HG02571 (cell line): ENCODE measurements at regions not wholly inside any gene's neighbourhood (a gene's known extent, or its start where the extent isn't known, plus 50 kb on each side); places are given as distances from the start of the nearest gene placed in this dataset.

Experiments
- ATAC-seq: cut with Tn5 transposase; IDR thresholded peaks from one replicate; pipeline ENCODE4 v1.9.1; 2021; ENCODE audit warnings: mild to moderate bottlenecking, moderate library complexity; ENCODE audit not compliant: unreplicated experiment

GRCh38 chr5:158380661-158381060, 521.7 kb upstream of the CLINT1 start:
- ATAC-seq, result no peak

- no peak for ATAC-seq
Observed at GRCh38 chr5:158378931-158379330, 520.0 kb upstream of the CLINT1 start.

DNA sequence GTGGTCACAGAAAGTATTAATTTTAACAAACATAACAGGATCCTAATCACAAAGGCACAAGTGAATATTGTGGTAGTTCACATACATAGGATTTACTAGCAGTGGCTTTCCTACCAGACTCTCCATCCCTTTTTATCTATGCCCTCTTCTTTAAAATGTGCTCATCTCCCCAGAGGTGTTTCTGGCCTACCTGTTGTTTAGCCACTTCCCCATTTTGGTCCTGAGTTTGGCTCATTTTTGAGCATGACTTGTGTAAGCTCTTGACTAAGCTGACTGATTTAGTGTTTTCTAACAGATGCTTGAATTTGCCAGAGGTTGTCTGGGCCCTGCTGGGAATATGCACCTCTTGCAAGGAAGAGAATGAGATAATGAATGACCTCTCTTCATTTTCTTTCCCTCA, 517.7 kb upstream of the CLINT1 start:
- ATAC-seq, result no peak

GRCh38 chr5:158375531-158375930, 516.6 kb upstream of the CLINT1 start:
- ATAC-seq, result no peak

GRCh38 chr5:158373608-158374395, 514.9 kb upstream of the CLINT1 start:
- no peak for ATAC-seq

GRCh38 chr5:158369241-158369640, 510.3 kb upstream of the CLINT1 start:
- ATAC-seq, result no peak

DNA sequence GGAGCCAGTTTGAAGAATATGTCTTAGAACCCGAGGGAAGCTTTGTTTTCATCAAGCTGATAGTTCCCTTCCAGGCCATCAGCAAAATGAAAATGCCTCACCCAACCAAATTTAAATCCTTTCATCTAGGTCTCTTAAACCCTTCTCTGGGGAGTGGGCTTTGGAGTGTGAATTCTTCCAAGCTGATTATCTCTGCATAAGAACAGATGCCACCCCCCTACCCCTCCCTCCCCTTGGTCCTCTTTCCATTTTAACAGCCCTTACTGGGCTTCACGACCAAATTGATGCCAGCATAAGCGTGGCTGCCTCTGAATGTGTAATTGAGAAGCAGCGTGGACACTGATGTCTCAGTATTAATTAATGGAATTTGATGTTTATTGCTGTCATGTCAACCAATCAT, 509.7 kb upstream of the CLINT1 start:
- no peak for ATAC-seq

DNA sequence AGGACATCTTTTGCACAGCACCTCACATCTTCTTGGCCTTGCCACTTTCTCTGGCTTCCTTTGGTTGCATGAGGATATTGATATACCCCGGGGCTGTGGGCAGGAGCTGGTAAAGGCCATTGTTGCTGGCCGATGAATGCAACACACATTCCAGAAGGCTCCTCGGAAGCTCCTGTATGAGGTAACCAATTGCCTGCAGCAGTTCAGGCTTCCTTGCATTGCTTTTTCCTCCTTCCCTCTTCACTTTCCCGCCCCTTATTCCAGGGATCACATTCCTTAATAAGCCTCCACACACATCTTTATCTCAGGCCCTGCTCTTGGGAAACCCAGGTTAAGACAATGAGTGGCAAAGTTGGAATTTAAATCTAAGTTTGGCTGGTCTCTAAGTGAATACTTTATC, 505.4 kb upstream of the CLINT1 start:
- ATAC-seq, result no peak

DNA sequence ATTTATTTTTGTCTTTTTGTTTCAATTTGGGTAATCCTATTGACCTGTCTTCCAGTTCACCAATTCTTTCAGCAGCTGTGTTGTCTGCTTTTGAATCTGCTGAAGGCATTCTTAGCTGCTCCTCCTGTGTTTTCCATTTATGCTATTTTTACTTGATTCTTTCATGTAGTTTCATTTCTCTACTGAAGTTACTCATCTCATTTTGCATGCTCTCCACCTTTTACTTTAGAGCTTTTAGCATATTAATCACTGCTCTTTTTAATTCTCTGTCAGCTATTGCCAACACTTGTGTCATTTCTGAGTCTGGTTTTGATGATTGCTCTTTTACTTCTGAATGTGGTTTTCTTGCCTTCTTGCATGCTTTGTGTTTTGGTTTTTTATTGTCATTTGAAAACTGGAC, 496.0 kb upstream of the CLINT1 start:
- ATAC-seq, result no peak

- ATAC-seq, result no peak
Observed at GRCh38 chr5:158351485-158352125, 492.7 kb upstream of the CLINT1 start.

DNA sequence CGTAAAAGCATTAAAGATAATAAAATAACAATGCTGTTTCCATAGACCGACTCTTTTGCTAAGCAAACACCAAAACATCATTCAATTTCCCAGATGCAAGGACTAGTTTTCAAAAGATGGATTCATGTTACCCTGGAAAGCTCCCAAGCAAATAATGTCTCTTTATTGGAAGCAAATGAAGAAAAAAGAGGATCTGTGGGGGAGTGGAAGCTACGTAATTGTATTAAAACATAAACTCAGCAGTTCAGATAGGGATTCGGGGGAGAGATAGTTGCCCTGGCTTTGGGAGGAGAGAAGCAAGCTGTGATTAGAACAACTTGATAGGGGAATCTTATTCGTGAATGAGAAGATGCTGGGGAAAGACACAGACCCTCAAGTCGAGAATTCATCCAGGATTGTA, 491.0 kb upstream of the CLINT1 start:
- ATAC-seq, result no peak

DNA sequence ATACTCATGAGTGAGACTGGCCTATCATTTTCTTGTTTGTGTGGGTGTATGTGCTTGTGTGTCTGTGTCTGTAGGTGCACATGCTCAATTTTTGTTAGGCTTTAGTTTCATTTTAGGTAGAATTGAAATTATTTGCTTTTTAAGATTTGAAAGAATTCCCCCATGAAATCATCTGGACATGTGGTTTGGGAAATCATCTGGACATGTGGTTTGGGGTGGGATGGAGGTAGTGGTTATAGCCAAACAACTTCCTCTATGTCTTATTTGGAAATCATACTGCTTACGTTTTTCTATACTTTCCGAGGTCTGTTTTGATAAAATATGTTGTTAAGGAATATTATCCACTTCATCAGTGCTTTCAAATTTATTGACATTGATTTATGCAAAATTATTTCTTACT, 485.4 kb upstream of the CLINT1 start:
- no peak for ATAC-seq

DNA sequence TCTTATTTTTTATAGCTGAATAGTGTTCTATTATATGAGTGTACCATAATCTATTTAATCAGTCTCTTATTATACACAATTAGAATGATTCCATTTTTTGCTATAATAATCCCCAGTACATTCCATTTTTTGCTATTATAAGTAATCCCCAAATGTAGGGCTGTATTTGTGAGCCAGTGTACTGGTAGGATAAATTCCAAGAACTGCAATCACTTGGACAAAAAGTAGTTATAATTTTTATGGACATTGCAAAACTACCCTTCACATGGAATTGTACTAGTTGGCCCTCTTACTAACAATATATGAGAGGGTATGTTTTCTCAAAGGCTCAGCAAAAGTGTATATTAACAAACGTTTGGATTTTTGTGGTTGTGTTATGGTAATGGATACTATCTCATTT, 481.7 kb upstream of the CLINT1 start:
- ATAC-seq, result no peak

GRCh38 chr5:158326256-158326655, 467.3 kb upstream of the CLINT1 start:
- no peak for ATAC-seq

DNA sequence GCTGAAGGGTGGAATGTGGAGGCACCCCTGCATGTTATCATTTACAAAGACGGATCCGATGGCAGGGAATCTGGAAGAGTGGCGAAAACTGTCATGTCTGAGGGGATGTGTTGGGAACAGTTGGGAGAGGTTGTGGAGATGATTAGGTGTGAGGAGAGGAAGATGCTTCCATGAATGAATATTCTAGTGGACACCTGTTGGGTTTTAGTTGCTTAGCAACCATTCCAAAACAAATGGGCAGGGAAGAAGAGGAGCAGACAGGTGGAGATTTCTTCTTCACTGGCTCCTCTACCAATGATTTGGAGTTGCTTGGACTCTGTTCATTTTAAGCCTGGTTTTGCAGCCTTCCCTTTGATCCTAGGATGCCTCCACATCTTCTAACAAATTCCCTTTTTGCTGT, 465.3 kb upstream of the CLINT1 start:
- no peak for ATAC-seq

GRCh38 chr5:158322620-158323019, 463.7 kb upstream of the CLINT1 start:
- no peak for ATAC-seq

- ATAC-seq, result no peak
Observed at GRCh38 chr5:158320934-158321333, 462.0 kb upstream of the CLINT1 start.

DNA sequence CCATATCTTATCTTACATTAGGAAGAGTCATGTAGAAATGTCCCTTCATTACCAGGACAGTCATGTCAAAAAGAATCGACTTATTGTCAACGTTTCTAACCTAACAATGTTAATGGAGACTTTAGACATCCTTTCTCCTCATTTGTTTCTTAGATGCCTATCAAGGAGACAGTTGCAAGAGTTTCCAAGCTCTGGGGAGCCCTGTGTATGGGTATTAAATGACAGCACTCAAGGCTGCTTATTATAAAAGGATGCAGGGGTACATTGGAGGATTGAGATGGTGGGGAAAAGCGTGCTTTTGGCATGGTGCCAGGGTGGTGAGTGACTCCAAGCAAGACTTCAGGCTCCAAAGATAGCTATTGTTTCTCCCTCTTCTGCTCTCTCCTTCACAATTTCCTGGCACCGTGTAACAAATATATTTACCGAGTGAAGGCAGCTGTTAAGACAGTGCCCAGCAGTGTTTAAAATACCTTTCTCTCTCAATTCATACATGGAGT, 461.3 kb upstream of the CLINT1 start:
- ATAC-seq, result no peak

DNA sequence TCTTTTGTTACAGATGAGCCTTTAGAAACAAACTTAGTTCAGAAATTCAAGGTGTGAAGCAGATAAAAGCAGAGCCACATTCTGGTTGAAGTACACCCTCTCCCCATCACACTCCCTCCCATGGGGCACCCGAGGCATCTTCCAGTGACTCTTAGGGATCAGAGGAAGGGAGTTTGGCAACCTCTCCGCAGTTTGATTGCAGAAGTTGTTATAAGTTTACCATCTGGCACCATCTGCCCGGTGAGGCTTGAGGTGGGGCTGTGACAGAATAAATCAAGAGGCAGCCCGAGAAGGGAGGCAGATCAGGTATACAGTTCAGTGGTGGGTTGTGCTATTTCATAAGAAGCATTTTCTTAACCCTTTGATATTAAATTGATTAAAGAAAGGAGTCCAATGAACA, 458.6 kb upstream of the CLINT1 start:
- no peak for ATAC-seq

DNA sequence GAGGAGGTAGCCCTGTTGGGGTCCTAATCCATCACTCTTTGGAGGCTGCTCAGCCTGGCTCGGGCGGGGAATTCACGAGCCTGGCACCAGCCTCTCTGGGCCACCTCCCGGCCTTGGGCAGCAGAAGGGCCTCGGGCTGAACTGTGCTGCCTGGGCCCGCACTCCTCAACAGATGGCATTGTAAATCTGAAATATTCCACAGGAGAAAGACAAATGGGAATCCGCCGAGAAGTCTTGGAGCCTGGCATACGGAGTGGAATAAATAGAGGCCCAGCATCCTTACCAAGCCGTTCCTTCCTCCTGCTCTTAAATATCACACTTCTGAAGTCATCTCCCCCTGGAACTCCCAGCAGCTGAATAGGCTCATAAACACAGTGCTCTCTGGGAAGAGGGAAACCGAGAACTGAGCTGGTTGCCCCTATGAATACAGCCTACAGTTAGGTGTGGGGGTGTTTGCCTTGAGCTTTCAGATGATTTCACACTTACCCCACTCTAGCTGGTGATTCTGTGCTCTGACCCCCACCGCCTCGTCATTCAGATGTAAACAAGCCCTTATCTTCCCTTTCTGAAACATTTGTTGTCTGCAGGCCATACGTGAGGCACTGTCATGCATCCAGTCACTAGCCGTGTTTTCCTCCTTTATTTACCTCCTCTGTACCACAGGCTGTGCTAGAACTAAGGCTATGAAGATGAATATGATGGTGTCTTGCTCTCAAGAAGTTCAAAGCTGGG, 455.0 kb upstream of the CLINT1 start:
- no peak for ATAC-seq

DNA sequence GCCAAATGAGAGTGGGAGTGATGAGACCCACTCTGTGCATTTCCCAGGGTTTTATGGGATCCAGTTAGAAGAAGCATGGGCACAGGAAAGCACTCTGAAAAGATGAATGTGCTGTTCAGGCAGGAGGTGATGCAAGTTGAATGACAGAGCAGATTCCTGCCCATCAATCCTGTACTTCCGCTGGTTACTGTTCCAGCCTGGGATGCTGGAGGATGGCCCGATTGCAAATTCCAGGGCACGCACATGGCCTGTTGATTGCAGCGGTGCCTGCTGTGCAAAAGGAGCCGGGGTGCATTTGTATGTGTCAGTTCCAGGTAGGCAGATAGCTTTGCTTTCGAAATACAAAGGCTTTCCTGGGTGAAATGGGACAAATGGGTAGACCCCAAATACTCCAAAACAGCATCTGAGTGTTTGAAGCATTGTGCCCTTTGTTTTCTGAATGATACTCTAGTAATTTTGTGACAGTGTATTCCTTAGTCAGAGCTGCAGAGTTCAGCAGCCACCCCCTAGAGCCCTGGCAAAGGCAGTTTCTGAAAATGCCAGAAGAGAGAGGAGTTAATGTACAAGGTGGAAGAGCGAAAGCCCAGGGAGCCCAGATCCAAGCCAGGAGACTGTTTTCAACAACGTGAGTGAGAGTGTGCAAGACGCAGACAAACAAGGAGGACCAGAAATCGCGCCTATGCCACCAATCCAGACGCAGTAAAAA, 454.2 kb upstream of the CLINT1 start:
- no peak for ATAC-seq
